Posterior vena cava (tissue), 2 donors: ENCODE measurements at regions not wholly inside any gene's neighbourhood (a gene's known extent, or its start where the extent isn't known, plus 50 kb on each side); places are given as distances from the start of the nearest gene placed in this dataset.
"Not testable (repeated sequence)": the region's sequence is repeated elsewhere in the genome, so short reads cannot be mapped to it uniquely, and the experiment has no call there.

Experiments
- DNase-seq: peaks from one replicate; pipeline ENCODE4 v3.0.0-alpha.2; 2020; ENCODE audit warnings: low spot score
- intact Hi-C, 2 donors: fragments of 100-400 bp; cut with DNase I; formaldehyde crosslinking; loops; one replicate each; pipeline versions ENCODE4 v1.14.1 to v1.14.2; 2022 to 2023
- donor health status: DM: yes; HTN: yes; CAD: no.
- donor health status: DM: yes; HTN: yes; CAD: no.

DNA sequence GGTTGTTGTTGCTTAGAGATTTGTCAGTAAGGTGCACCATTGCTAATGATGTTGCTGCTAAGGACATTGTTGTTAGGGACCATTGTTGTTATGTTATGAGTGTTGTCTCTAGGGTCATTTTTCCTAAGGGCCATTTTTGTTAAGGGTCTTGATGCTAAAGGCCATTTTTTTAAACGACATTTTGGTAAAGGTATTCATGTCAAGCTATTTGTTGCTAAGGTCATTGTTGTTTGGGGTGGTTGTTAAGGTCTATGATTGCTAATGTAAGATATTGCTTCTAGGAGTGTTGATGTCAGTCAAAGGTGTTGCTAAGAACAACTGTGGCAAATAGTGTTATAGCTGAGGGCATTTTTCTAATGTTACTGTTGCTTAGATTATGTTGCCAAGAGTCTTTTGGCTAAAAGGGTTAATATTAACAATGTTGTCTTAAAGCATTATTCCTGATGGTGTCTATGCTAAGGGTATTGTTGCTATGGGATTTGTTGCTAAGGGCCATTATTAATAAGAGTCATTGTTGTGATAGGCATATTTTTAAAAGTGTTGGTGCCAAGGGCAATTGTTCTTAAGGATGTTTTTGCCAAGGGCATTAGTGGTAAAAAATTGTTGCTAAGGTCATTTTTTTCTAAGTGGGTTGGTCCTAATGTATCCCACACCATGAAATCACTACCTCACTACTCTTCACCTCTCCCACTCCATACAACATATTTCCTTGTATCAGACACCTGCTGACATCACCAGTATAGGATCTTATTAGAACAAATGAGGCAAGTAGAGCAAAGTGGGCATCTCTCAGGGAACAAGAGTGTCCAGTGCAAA lies 56.2 kb downstream of the SPATA31A6 start:
- DNase-seq, intact Hi-C loops: not testable (repeated sequence)

DNA sequence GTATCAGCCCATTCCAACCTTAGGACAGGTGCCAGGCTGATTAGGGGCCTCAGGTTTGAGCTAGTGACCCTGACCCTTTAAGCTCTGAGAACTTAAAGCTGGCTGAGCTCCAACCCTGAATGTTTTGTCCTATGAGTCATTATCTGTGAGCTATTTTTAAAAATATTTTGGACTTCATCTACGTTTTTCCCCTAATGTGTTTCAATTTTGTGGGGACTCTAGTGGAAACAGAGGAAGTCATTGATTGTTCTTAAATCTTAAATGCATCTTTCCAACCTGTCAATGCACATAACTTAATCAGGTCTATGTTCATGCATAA lies 56.8 kb downstream of the SPATA31A6 start:
- intact Hi-C loops, DNase-seq: not testable (repeated sequence)

DNA sequence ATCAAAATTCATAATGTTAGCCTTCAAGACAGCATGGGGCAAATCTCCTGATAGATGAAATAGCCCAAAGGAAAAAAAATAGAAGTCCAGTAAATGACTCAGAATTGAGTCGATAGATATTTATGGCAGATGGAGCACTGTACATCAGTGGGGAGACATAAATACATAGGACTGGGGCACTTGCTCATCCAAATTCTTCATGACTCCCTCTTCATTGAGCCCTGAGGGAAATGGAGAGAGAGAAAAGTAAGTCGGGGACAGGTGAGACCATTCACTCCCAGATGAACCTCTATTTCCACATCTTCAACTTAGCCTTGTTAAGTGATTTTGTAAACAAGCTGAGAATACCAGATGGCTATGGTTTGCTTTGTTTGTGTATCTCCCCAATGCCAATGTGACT lies 59.8 kb downstream of the SPATA31A6 start:
- intact Hi-C loops, DNase-seq: not testable (repeated sequence)

DNA sequence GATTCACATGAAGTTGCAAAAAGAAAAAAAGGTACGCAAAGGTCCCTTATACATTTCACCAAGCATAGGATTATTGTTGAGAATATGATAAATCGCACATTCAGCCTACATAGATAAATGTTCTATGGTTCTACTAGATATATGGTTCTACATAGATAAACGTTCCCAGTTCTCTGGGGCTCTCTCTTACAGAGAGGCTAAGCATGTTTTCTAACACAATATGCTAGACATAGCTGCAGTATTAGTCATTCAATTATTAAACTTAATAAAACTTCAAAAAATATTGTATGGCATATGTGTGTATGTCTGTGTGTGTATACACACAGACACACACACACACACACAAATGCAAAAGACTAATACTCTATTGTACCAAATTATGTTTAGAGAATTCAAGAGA lies 60.4 kb downstream of the SPATA31A6 start:
- DNase-seq, intact Hi-C loops: not testable (repeated sequence)

DNA sequence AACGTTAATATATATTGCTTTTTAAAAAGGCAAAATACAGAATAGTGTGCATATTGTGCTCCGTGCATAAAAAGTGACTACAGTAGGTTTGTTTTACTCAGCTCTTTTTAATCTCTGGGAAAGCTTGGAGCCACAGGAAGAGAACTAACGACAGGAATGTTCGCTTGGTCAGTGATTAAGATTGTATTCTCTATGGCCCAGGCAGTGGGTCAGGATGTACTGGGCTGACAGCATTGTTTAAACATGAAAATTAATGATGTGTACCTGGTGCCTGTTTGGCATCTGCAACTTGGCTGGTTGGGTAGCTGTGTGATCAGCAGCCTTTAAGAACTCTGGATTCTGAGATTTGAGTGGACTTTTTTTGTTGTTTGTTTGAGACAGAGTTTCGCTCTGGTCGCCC lies 85.3 kb downstream of the SPATA31A6 start:
- intact Hi-C loops, DNase-seq: not testable (repeated sequence)

DNA sequence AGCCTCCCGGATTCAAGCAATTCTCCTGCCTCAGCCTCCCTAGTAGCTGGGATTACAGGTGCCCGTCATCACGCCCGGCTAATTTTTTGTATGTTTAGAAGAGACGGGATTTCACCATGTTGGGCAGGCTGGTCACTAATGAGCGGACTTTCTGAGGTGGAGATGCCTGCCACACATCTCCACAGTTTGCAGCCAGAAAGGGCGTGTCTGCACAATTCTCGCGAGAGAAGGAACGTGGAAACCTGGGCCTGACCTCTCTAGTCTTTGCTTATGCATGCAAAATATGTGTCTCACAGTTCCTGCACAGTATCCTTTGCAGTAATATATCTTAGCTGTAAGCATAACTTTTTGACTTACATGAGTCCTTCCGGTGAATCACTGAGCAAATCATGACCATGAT lies 85.7 kb downstream of the SPATA31A6 start:
- intact Hi-C loops, DNase-seq: not testable (repeated sequence)

DNA sequence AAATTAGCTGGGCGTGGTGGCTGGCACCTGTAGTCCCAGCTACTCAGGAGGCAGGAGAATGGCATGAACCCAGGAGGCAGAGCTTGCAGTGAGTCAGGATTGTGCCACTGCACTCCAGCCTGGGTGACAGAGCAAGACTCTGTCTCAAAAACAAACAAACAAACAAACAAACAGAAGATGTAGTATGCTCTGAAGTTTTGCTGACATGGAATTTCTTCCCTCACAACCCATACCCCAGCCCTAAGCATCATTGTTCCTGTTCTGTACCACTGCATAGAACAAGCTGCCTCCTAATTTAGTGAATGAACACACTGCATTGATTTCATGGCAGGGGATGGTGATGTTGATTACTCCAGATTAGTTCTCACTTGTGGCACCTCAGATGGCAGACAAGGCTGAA lies 89.7 kb downstream of the SPATA31A6 start:
- intact Hi-C loops: not testable (repeated sequence)

DNA sequence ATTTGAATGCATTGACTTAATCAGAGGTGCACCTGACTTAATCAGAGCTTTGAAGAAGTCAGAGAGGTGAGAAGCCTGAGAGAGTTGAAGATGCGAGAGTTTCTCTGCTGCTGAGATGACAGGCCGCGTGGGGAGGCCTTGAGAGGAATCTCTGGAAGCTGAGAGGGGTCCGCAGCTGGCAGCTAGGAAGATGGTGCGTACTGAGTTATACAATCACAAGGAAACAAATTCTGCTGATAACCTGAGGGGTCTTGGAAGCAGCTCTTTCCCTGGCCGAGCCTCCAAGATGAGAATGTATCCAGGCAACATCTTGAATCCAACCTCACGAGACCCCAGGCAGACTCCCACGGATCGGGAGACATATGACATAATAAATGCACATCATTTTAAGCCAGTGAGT lies 91.7 kb downstream of the SPATA31A6 start:
- intact Hi-C loops: no loop called here
- DNase-seq: no peak

More for the DNA sequence above, 89.7 kb downstream of the SPATA31A6 start:
- DNase-seq: not testable (repeated sequence)

DNA sequence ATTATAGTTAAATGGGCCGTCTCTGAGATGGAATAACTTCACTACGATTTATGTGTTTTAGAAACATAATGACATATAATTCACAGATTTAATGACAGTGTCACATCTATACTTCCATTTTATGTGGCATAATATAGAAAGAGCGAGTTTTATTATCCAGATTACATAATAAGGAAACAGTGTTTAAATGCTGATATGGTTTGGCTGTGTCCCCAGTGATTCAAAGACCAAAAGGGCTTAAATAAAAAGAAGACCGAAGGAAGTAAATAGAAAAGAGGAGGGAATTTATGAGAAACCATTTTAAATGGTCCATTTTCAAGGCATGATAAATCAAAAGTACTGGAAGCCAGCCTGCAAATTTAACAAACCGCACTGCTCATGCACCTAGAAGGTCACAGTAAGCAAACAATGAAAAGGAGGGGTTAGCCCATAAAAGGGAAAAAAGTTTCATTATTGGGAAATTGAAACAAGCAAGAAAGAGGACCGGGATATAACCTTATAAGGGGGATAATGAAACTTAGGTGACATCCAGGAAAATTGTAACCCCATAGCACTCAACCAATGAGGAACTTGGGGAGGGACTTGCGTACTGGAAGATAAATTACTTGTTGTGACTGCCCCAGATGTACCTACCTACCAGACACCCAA lies 99.2 kb downstream of the SPATA31A6 start:
- intact Hi-C loops, DNase-seq: not testable (repeated sequence)

DNA sequence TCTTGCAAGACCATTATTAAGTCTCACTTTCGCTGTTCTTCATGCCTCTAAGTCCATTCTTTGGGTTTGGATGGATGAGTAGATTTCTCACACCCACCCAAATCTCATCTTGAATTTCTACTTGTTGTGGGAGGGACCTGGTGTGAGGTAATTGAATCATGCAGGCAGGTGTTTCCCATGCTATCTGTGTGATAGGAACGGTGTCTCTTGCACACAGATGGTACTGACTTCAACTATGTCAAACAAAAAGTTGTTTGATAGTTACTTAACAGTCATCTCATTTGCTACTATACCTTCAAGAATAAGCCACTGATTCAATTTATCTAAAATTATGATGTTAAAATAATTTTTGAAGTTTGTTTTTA lies 99.7 kb downstream of the SPATA31A6 start:
- DNase-seq: not testable (repeated sequence)

DNA sequence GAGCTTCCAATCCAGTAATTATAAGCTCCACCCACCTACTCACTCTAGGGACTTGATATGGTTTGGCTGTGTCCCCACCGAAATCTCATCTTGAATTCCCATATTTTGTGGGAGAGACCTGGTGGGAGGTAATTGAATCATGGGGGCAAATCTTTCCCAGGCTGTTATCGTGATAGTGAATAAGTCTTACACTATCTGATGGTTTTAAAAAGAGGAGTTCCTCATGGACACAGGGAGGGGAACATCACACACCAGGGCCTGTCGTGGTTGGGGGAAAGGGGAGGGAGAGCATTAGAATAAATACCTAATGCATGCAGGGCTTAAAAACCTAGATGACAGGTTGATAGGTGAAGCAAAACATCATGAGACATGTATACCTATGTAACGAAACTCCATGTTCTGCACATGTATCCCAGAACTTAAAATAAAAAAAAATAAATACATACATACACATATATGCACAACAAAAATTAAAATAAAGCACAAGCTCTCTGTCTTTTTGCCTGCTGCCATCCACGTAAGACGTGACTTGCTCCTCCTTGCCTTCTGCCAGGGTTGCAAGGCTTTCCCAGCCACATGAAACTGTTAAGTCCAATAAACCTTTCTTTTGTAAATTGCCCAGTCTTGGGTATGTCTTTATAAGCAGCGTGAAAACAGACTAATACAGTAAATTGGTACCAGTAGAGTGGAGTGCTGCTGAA lies 102.8 kb downstream of the SPATA31A6 start:
- DNase-seq, intact Hi-C loops: not testable (repeated sequence)

More for the DNA sequence above, 99.7 kb downstream of the SPATA31A6 start:
- intact Hi-C loops: not testable (repeated sequence)

DNA sequence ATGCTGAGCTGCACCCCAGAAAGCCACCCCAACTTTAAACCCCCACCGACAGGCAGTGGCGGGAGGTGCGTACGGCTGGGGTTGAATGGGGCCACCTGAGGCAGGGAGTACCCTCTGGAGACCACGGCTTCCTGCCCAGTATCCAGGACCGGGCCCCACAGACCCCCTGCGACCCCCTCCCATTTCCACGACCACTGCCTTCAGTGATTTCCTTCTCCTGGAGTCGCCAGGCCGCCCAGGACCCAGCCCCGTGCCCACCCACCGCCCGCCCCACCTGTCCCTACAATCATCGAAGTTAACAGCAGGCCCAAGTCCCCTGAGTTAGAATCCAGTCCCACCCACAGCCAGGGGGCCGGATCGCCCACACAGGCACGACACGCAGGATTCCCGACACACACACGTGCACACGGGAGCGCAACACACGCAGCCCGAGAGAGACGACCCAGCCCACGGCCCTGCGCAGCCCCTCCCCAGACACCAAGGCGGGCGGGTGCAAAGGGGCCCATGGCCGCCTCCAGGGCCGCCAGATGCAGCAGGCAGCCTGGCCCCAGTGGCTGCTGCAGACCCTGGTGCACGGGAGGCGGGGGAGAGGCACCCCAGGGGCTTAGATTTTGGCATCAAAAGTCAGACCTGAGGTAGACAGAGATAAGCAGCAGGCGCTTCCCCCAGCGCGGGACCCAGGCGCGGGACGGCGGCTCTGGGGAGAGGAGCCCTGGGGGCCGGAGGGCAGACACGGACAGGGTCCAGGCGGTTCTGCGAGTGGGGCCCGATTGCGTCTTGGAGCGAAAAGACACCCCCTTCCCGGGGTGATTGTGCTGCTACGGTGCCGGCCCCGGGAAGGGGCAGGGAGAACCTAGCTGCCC lies 104.8 kb downstream of the SPATA31A6 start:
- DNase-seq, intact Hi-C loops: not testable (repeated sequence)

DNA sequence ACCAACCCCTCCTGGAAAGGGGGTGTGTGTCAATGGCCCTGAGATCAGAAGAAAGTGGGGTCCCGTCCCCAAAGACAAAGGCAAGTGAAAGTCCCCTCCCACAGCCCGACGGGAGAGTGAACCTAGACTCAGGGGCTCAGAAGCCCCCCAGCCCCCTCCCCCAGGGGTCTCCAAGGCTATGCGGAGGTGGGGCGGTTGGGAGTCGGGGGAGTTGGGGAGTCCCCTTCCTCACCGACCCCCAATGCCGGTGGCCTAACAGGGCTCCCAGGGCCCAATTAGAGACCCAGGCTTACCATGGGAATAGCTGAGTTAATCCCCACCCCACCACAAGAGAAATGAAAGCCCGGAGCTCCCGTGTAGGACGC lies 105.4 kb downstream of the SPATA31A6 start:
- intact Hi-C loops, DNase-seq: not testable (repeated sequence)

DNA sequence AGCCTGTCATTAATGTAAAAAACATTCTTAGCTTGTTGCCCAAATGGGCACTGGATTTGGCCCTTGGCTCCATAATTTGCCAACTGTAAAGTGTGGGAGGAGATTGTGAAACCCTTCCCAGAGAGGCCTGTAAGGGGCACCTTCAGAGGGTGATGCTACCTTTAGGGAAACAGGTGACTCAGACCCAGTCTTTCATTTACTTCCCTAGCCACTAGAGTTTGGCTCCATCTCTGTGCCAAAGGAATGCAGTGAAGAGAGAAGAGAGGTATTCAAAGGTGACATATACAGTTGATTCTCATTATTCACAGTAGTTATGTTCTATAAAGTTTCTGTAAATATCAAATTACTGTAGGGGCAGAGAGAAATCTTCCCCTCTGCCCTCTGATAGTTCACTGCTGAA lies 116.7 kb downstream of the SPATA31A6 start:
- DNase-seq, intact Hi-C loops: not testable (repeated sequence)

DNA sequence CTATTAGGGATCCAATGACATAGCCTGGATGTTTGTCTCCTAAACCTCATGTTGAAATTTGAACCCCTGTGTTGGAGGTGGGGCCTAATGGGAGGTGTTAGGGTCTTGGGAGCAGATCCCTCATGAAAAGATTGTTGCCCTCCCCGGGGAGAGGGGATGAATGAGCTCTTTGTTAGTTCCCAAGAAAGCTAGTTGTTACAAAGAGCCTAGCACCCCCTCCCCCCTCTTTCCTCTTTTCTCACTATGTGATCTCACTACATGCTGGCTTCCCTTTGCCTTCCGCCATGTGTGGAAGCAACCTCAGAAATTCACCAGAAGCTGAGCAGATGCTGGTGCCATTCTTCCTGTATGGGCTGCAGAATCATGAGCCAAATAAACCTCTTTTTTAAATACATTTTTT lies 123.2 kb downstream of the SPATA31A6 start:
- DNase-seq, intact Hi-C loops: not testable (repeated sequence)

DNA sequence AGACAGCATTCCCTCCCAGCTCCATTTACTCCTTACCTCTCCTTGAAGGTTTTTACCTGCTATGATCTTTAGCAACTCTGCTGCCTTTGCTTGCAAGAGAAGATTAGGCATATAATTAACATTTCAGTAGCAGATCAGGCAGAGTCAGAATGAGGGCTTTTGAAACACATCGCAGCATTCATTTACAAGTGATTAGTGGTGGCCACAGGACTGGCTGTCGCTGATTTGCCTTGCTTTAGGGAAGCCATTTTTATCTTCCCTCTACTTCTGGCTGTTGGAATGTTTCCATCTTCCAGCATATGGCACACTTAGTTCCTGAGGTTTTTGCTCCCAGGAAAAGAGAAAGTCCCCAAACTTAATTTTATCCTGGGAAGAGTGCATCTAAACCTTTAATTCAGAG lies 124.0 kb downstream of the SPATA31A6 start:
- DNase-seq, intact Hi-C loops: not testable (repeated sequence)

DNA sequence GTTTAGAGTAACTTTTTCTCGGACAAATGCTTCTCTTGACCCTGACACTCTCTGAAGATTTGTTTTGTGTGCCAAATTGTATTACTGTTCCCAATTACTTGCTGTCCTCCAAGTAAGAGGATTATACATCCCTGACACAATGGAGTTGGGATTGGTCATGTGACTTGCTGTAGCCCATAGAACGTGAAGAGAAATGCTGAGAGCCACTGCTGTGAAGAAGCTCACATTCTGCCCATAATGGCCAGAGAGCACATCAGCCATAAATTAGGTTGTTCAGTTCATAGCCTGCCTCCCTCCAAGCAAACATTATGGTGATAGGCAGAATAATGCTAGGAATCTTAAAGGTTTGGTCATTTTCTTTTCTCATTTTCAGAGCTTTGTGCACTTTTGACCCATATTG lies 127.5 kb downstream of the SPATA31A6 start:
- DNase-seq, intact Hi-C loops: not testable (repeated sequence)

DNA sequence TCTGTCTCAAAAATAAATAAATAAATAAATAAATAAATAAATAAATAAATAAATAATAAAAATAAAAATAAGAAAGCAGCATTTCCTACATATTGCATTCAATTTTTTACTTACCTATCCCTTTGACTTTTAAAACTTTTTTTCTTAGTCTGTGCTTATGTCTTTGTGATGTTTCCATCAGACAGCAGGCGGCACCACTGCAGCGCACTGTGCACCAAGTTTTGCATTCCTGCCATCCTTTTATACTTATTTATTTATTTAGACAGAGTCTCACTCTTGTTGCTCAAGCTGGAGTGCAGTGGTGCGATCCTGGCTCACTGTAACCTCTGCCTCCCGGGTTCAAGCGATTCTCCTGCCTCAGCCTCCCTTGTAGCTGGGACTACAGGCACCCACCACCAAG lies 132.6 kb downstream of the SPATA31A6 start:
- DNase-seq, intact Hi-C loops: not testable (repeated sequence)

DNA sequence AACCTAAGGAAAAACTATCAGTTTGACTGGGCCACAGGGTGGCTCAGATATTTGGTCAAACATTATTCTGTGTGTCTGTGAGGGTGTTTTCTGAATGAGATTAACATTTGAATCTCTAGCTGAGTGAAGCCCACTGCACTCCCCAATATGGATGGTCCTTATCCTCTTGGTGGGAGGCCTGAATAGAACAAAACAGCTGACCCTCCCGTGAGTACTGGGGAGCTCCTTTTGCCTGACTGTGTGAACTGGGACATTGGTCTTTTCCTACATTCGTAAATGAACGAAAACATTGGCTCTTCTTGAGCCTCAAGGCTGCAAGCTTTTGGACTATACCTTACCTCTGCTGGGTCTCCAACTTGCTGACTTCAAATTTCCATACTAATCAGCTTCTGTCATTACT lies 134.2 kb downstream of the SPATA31A6 start:
- DNase-seq, intact Hi-C loops: not testable (repeated sequence)
